Hippocampal formation (tissue), 2 donors: ENCODE measurements at regions not wholly inside any gene's neighbourhood (a gene's known extent, or its start where the extent isn't known, plus 50 kb on each side); places are given as distances from the start of the nearest gene placed in this dataset.

ENCODE experiments used
- DNase-seq, 2 donors: peaks; one replicate each; lab custom pipeline; 2025; lab: John Stamatoyannopoulos, UW

GRCh38 chr4:125365731-125366130 lies 51.0 kb downstream of the FAT4 start:
- no peak for DNase-seq

GRCh38 chr4:125368146-125368545 lies 53.4 kb downstream of the FAT4 start:
- DNase-seq: no peak

GRCh38 chr4:125368671-125369081 lies 53.9 kb downstream of the FAT4 start:
- no peak for DNase-seq

GRCh38 chr4:125369098-125369497 lies 54.3 kb downstream of the FAT4 start:
- no peak for DNase-seq

- no peak for DNase-seq
Observed at GRCh38 chr4:125370478-125370877, 55.7 kb downstream of the FAT4 start.

GRCh38 chr4:125382995-125383394 lies 68.2 kb downstream of the FAT4 start:
- DNase-seq: no peak

GRCh38 chr4:125387770-125388169 lies 73.0 kb downstream of the FAT4 start:
- DNase-seq: no peak

GRCh38 chr4:125388613-125389012 lies 73.9 kb downstream of the FAT4 start:
- DNase-seq: no peak

GRCh38 chr4:125389713-125390112 lies 75.0 kb downstream of the FAT4 start:
- no peak for DNase-seq

- no peak for DNase-seq
Observed at GRCh38 chr4:125390126-125390525, 75.4 kb downstream of the FAT4 start.

- no peak for DNase-seq
Observed at GRCh38 chr4:125390727-125391126, 76.0 kb downstream of the FAT4 start.

GRCh38 chr4:125392694-125393093 lies 77.9 kb downstream of the FAT4 start:
- no peak for DNase-seq

GRCh38 chr4:125393825-125394224 lies 79.1 kb downstream of the FAT4 start:
- no peak for DNase-seq

- DNase-seq: no peak
Observed at GRCh38 chr4:125397226-125397625, 82.5 kb downstream of the FAT4 start.

GRCh38 chr4:125398263-125399002 lies 83.7 kb downstream of the FAT4 start:
- no peak for DNase-seq

GRCh38 chr4:125400756-125401155 lies 86.0 kb downstream of the FAT4 start:
- no peak for DNase-seq

- no peak for DNase-seq
Observed at GRCh38 chr4:125401784-125402183, 87.0 kb downstream of the FAT4 start.

GRCh38 chr4:125420526-125420925 lies 105.8 kb downstream of the FAT4 start:
- no peak for DNase-seq

- DNase-seq: no peak
Observed at GRCh38 chr4:125421547-125421946, 106.8 kb downstream of the FAT4 start.

GRCh38 chr4:125423124-125423523 lies 108.4 kb downstream of the FAT4 start:
- DNase-seq: no peak

- no peak for DNase-seq
Observed at GRCh38 chr4:125428832-125429231, 114.1 kb downstream of the FAT4 start.

GRCh38 chr4:125430086-125430485 lies 115.3 kb downstream of the FAT4 start:
- DNase-seq: no peak

GRCh38 chr4:125432078-125432477 lies 117.3 kb downstream of the FAT4 start:
- DNase-seq: peak; percentile 15 to 33

GRCh38 chr4:125433453-125433852 lies 118.7 kb downstream of the FAT4 start:
- DNase-seq: no peak
